ENCODE measurements at regions not wholly inside any gene's neighbourhood (a gene's known extent, or its start where the extent isn't known, plus 50 kb on each side); places are given as distances from the start of the nearest gene placed in this dataset.

DNA sequence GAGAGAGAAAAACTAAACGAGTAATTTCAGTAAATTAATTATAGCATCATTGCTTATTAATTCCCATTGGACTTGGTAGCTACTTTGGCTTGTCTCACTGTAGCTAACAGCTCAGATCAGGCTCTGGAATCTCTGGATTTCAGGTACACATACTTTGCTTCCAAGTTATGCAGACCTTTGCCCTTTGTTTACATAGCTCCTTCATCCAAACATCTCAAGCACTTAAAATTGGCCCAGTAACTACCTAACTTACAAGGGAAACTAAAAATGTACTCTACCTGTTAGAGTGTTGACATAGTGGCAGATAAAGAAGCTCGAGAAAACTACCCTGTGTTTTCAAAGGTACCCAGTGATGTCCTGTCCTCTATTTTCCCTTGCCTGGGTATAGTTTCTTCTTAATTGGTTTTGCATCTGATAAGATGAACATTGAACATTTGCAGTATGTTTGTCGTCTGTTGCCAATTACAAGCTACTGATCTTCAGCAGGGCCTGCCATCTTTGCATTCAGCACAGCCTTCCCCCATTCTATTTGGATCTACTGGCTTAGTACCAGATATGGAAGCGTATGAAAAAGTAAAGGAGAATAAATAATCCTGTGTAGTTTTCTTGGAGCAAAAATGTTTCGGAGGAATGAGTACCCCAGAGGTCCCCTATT, 601.5 kb upstream of the FANCL start:
- TF ChIP-seq, protein P1, sequence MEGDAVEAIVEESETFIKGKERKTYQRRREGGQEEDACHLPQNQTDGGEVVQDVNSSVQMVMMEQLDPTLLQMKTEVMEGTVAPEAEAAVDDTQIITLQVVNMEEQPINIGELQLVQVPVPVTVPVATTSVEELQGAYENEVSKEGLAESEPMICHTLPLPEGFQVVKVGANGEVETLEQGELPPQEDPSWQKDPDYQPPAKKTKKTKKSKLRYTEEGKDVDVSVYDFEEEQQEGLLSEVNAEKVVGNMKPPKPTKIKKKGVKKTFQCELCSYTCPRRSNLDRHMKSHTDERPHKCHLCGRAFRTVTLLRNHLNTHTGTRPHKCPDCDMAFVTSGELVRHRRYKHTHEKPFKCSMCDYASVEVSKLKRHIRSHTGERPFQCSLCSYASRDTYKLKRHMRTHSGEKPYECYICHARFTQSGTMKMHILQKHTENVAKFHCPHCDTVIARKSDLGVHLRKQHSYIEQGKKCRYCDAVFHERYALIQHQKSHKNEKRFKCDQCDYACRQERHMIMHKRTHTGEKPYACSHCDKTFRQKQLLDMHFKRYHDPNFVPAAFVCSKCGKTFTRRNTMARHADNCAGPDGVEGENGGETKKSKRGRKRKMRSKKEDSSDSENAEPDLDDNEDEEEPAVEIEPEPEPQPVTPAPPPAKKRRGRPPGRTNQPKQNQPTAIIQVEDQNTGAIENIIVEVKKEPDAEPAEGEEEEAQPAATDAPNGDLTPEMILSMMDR (IDR thresholded peaks at IDR 0.05; ENCODE audit: low read length), result no peak
- no peak for TF ChIP-seq EZH2 (IDR thresholded peaks at IDR 0.05; ENCODE audit: borderline replicate concordance, low read length)
- Histone ChIP-seq H3K4me3 (ENCODE audit: low read depth, low read length, poor library complexity, severe bottlenecking) (no peak overlapping the region), H3F3A (ENCODE audit: insufficient read depth, low read length) (no peaks in the 10 kb centered on the region), H3K9me2 (ENCODE audit: low read depth, low read length) (no peaks in the 10 kb centered on the region), H3K4me1 (ENCODE audit: insufficient read depth, low read length, severe bottlenecking) (no peaks in the 10 kb centered on the region), H3K27me3 (ENCODE audit: insufficient read depth, low read length) (no peaks in the 10 kb centered on the region), H2AFZ (ENCODE audit: low read length) (no peak overlapping the region), H3K27ac (ENCODE audit: low read depth, low read length, poor library complexity, severe bottlenecking) (no peak overlapping the region), H3K9me3 (ENCODE audit: low read length) (no peaks in the 10 kb centered on the region), H3K79me2 (ENCODE audit: insufficient read depth, low read length) (no peaks in the 10 kb centered on the region), H4K20me1 (ENCODE audit: insufficient read depth, low read length) (no peaks in the 10 kb centered on the region), H3K36me3 (ENCODE audit: insufficient read depth, low read length) (no peaks in the 10 kb centered on the region), H3K4me2 (ENCODE audit: low read length) (no peak overlapping the region), H3K9ac (ENCODE audit: low read length) (no peak overlapping the region)

DNA sequence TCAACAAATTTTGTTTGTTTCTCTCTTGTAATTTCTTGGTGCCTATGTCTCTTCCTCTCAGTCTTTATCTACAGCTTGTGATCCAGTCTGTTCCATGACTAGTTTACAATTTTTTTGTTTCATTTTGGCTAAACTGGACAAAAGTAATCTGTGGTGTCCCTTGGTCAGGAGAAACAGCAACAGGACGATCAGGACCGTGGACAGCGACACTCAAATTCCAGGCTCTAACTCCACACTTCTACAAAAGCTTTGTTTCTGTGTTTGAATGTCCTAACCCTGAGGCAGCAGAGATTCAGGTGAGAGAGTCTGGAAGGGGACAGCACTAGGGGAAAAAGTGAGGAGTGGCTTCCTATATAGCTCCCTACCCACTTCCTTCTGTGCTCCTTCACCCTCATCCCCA, 593.3 kb upstream of the FANCL start:
- no peaks in the 10 kb centered on the region for H3K27me3 ChIP-seq (ENCODE audit: insufficient read depth, low read length)
- no peaks in the 10 kb centered on the region for H3F3A ChIP-seq (ENCODE audit: insufficient read depth, low read length)
- H3K9me3 ChIP-seq (ENCODE audit: low read length), result no peaks in the 10 kb centered on the region
- no peak overlapping the region for H3K9ac ChIP-seq (ENCODE audit: low read length)
- H3K9me2 ChIP-seq (ENCODE audit: low read depth, low read length), result no peaks in the 10 kb centered on the region
- no peaks in the 10 kb centered on the region for H4K20me1 ChIP-seq (ENCODE audit: insufficient read depth, low read length)
- no peaks in the 10 kb centered on the region for H3K36me3 ChIP-seq (ENCODE audit: insufficient read depth, low read length)
- no peak overlapping the region for H3K27ac ChIP-seq (ENCODE audit: low read depth, low read length, poor library complexity, severe bottlenecking)
- no peaks in the 10 kb centered on the region for H3K79me2 ChIP-seq (ENCODE audit: insufficient read depth, low read length)
- H3K4me1 ChIP-seq (ENCODE audit: insufficient read depth, low read length, severe bottlenecking), result no peaks in the 10 kb centered on the region
- no peak overlapping the region for H2AFZ ChIP-seq (ENCODE audit: low read length)
- no peak overlapping the region for H3K4me3 ChIP-seq (ENCODE audit: low read depth, low read length, poor library complexity, severe bottlenecking)
- TF ChIP-seq, protein P1 (IDR thresholded peaks at IDR 0.05; ENCODE audit: low read length), result no peak
- TF ChIP-seq EZH2 (IDR thresholded peaks at IDR 0.05; ENCODE audit: borderline replicate concordance, low read length), result no peak
- H3K4me2 ChIP-seq (ENCODE audit: low read length), result no peak overlapping the region

DNA sequence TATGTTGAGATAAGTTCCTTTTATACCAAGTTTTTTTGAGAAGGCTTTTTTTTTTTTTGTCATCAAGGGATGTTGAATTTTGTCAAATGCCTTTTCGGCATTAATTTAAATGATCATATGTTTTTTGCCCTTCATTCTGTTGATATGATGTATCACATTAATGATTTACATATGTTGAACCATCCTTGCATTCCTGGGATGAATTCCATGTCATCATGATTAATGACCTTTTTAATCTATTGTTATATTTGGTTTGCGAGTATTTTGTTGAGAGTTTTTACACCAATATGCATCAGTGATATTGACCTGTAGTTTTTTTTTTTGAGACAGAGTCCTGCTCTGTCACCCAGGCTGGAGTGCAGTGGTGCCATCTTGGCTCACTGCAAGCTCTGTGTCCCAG, 585.7 kb upstream of the FANCL start:
- no peak overlapping the region for H3K4me3 ChIP-seq (ENCODE audit: low read depth, low read length, poor library complexity, severe bottlenecking)
- H3K4me2 ChIP-seq (ENCODE audit: low read length), result no peak overlapping the region
- TF ChIP-seq, protein P1 (IDR thresholded peaks at IDR 0.05; ENCODE audit: low read length), result no peak
- no peak for TF ChIP-seq EZH2 (IDR thresholded peaks at IDR 0.05; ENCODE audit: borderline replicate concordance, low read length)
- H3K27ac ChIP-seq (ENCODE audit: low read depth, low read length, poor library complexity, severe bottlenecking), result no peak overlapping the region
- no peaks in the 10 kb centered on the region for H3F3A ChIP-seq (ENCODE audit: insufficient read depth, low read length)
- no peaks in the 10 kb centered on the region for H3K4me1 ChIP-seq (ENCODE audit: insufficient read depth, low read length, severe bottlenecking)
- no peaks in the 10 kb centered on the region for H3K36me3 ChIP-seq (ENCODE audit: insufficient read depth, low read length)
- no peak overlapping the region for H3K9ac ChIP-seq (ENCODE audit: low read length)
- H4K20me1 ChIP-seq (ENCODE audit: insufficient read depth, low read length), result no peaks in the 10 kb centered on the region
- no peaks in the 10 kb centered on the region for H3K27me3 ChIP-seq (ENCODE audit: insufficient read depth, low read length)
- no peak overlapping the region for H2AFZ ChIP-seq (ENCODE audit: low read length)
- no peaks in the 10 kb centered on the region for H3K79me2 ChIP-seq (ENCODE audit: insufficient read depth, low read length)
- no peaks in the 10 kb centered on the region for H3K9me2 ChIP-seq (ENCODE audit: low read depth, low read length)
- no peaks in the 10 kb centered on the region for H3K9me3 ChIP-seq (ENCODE audit: low read length)

All from OCI-LY1 (cell line).